ENCODE measurements at regions not wholly inside any gene's neighbourhood (a gene's known extent, or its start where the extent isn't known, plus 50 kb on each side); places are given as distances from the start of the nearest gene placed in this dataset.

DNA sequence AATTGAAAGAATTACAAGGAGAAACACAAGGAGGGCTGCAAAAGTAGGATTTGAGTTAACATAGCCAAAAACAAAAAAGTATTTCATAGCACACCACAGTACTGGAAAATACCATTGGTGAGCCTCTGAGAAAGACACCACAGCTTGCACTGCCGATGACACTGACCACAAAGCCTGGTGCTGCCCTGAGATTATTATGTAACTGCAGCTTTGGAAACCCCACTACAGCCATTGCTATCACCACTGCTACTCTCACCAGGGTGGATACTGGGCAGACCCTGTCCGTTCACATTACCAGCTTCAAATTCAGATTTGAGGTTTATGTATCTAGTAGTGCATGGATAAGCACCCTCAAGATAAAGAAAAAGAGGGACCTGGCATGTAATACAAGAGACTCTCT is 1246.7 kb upstream of the SORCS1 start:
- no peak for DNase-seq (ENCODE audit: low read depth in 3 of 3, low spot score in 2 of 3)

DNA sequence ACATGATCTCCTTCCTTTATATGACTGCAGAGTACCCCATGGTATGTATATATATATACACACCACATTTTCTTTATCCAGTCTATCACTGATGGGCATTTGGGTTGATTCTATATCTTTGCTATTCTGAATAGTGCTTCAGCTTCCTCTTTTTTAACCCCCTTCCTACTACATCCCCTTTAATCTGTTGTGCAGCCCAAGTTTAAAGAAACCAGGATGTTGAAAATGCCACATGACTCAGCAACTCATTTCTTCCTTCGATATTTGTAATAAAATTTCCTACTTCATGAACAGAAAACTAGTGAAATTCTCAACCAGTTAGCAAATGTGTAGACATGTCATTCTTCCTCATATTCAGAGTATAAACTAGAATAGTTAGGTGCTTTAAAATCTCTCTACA is 1245.7 kb upstream of the SORCS1 start:
- DNase-seq (ENCODE audit: low read depth in 3 of 3, low spot score in 2 of 3) = no peak

DNA sequence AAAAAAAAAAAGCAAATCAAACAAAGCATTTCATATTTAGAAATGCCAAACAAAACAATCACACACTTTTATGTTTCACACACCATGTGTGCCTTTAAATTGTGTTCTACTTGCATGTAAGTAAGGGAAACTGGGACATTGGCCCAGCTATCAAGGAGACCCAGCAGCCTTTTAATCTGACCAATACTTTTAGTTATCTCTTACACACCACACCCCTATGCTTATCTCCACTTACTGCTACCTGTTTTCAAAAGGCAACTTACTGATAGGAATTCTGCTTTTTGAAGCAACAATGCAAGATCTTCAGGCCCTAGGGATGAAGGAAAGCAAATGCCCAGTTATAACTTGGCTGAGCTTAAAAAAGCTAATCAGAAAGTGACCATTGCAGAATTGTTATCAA is 1244.8 kb upstream of the SORCS1 start:
- no peak for DNase-seq (ENCODE audit: low read depth in 3 of 3, low spot score in 2 of 3)

DNA sequence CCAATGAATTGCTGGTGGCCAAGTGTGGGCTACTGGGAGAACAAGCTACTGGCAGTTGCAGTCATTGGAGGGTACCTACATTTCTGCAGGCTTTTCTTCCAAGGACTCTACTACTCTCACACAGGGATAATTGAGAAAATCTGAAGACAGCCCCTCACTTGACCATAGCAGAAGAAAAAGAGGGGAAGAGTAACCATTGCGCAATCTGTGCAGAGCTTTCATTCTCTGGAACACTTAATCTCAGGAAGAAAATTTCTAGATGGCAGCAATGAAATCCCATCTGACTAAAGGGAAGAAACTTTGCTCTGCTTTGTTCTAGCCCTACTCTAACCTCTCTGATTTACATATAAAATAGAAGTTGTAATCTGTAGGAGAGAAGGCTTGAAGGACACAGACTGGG is 1239.6 kb upstream of the SORCS1 start:
- no peak for DNase-seq (ENCODE audit: low read depth in 3 of 3, low spot score in 2 of 3)

DNA sequence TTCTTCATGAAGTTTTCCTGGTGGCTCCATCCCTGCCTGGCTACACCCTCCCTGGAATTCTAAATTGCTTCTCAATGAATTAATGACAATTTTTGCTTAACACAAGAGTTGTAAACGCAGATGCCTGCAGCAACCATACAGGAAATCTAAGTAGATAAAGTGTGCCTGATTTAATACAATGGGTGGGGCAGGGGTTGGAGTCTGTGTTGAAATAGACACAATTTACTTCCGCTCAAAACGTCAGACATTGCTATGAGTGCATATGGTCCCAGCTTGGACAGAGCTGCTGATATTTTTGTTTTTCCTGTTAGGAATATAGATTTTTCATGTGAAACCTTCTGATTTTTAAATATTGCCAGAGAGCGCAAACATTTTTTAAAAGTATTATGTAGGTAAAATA is 1235.0 kb upstream of the SORCS1 start:
- no peak for DNase-seq (ENCODE audit: low read depth in 3 of 3, low spot score in 2 of 3)

DNA sequence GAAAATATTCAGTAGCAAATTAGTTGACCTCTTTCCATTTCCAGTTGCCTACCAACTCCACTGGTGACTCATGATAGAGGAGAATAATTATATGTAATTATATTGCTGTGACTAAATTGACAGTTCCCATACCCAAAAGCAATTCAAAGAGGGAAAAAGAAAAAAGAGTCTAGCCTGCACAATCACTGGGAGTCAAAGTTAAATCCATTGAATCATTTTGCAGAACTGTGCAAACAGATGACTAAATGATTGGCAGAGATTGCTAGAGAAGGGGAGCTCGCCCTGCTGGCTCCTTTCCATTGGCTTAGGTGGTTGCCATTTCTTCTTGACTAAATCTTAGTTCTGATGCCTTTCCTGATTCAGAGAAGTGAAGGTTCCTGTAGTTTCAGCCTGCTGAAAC is 1228.6 kb upstream of the SORCS1 start:
- no peak for DNase-seq (ENCODE audit: low read depth in 3 of 3, low spot score in 2 of 3)

DNA sequence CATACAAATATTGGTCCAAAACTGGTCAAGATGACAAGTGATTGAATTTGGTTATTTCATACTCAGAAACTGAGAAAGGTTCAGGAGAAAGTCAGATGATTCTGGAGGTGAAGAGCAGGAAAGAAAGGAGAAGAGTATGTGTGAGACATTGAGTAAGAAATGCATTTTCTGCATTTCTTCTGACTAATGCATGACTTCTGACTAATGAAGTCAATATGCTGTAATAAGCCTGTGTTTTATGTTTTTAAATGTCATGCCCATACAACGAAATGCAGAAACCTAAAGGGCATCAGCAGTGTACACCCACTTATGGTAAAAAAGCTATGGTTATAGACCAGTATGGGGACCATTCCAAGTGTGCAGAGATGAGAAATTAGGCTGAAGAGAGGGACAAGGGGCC is 1227.8 kb upstream of the SORCS1 start:
- DNase-seq (ENCODE audit: low read depth in 3 of 3, low spot score in 2 of 3) = no peak

DNA sequence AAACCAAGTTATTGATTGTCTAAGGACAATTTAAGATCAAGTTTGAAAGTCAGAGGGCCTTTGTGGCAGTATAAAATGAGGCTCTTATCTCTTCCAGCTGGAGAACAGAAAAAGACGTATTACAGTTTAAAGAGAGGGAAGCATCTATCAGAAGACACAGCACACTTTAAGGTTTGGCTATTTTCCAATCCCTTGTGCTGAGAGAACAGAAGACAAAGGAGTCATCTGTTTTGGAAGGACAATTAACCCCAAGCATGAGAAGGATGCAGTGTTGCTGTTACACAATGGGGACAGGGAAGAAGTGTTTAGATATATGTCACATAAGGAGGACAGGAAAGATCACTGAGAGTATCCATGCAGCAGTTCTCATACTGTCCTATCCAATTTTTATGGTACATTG is 1224.2 kb upstream of the SORCS1 start:
- DNase-seq (ENCODE audit: low read depth in 3 of 3, low spot score in 2 of 3) = no peak

DNA sequence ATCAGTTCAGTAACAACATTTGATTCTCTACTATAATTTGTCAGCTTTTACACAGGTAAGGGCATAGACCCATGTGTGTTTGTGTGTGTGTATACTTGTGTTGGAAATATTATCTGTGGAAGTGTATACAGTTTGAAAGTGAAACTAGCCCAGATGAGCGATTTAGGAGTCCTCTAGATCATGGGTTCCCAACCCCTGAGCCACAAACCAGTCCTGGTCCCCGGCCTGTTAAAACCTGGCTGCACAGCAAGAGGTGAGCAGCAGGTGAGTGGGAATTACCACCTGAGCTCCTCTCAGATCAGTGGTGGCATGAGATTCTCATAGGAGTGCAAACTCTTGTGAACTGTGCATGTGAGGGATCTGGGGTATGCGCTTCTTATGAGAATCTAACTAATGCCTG is 1221.5 kb upstream of the SORCS1 start:
- DNase-seq (ENCODE audit: low read depth in 3 of 3, low spot score in 2 of 3) = no peak

DNA sequence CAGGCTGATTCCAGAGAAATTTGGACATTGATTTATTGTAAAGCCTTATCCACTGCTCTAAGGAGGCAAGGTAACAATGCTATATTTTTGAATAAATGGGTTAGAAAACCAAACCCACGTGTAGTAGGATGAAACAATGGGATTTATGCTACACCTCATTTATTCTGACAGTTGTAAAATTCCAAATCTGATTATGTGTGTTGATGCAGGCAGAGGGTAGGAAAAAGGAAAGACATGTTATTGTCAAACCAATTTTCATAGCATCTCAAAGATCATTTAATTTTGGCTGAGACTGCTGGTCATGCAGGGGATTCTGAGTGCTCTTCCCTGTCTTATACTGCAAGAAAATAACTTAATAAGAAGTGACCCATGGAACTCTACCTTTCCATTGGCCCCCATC is 1219.9 kb upstream of the SORCS1 start:
- no peak for DNase-seq (ENCODE audit: low read depth in 3 of 3, low spot score in 2 of 3)

DNA sequence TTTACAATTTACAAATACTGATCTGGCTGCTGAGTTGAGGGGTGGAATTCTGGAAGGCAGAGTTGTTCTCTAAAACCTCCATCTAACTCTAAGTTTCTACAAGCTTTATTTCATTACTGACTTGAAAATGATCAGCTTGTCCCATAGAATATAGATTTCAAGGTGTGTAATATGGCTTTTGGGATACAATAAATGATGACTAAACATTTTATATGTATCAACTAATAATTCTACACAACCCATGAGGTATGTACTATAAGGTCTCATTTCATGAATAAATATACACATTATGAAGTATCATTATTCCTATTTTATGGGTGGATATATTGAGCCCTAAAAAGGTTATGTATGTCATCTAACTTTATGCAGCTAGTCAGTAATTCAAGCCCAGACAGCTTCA is 1214.3 kb upstream of the SORCS1 start:
- no peak for DNase-seq (ENCODE audit: low read depth in 3 of 3, low spot score in 2 of 3)

DNA sequence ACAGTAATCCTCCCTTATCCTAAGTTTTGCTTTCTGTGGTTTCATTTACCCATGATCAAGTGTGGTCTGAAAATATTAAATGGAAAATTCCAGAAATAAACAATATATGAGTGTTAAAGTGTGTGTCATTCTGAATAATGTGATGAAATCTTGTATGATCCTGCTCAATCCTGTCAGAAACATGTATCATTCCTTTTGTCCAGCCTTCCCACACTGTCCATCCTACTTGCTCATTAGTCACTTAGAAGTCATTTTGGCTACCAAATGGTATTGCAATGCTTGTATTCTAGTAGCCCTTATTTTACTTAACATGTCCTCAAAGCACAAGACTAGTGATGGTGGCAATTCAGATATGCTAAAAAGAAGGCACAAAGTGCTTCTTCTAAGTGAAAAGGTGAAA is 1211.2 kb upstream of the SORCS1 start:
- no peak for DNase-seq (ENCODE audit: low read depth in 3 of 3, low spot score in 2 of 3)

DNA sequence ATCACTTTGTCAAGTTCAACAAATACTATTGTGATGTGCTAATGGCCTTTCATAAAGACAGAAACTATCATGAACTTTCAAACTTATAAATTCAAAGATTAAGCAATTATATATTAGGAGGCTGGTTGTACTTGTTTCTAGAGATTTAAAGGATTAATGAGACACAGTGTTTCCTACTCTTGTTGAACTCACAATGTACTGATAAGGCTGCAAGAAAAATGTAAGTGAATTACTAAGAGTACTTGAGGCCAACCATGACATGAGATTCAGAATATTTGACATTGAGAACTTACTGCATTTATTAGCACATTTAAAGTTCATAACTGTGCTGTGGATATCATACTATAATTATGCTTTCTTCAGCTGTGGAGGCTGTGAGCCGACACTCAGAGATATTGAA is 1210.5 kb upstream of the SORCS1 start:
- no peak for DNase-seq (ENCODE audit: low read depth in 3 of 3, low spot score in 2 of 3)

DNA sequence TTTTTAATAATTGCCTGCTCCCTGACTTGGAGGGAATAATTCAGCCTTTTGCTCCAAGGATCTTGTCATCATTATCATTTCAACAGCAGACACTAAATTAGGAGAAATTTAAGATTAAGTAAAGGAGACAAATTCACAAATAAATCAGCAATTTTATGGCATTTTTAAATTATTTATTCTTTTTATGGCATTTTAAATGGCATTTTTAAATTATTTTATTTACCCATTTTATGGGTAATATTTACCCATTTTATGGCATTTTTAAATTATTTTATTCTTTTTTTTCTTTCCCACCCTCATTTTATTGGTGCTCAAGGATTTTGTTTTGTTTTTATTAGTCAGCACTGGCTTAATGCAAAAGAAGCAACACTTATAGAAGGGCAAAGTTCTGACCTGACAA is 1201.0 kb upstream of the SORCS1 start:
- DNase-seq (ENCODE audit: low read depth in 3 of 3, low spot score in 2 of 3) = no peak

DNA sequence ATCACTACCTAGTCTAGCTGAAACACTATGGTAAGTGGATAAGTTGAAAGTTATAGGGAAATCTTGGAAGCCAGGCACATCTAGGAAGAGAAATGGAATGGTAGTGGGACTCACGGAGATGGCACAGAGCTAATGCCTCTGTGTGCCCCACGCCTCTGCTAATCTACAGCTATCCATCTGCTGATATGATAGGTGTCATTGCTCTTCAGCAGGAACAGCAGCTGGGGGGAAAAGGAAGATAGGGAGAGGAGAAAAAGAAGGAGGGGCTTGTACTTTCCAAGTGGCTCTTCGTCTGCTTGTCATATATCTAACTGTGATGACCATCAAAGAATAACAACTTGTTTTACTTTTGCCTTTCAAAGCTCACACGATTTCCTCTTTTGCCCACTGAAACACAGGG is 1199.1 kb upstream of the SORCS1 start:
- no peak for DNase-seq (ENCODE audit: low read depth in 3 of 3, low spot score in 2 of 3)

DNA sequence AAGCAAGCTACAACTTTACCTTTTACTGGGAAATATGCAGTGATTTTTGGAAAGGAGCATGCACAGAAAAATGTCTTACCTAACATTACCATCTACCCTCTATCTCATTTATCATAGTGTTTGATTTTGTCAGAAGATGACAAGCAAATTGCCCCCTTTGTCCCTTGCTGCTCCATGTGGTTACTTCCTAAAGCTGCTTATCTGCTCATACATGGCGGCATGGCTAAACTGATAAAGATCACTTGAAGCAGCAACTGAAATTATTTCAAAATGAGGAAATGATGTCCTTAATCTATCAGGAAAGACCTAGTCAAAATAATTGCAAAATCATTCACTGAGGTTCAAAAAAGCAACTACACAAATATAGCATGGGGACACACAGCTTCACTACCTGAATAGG is 1198.5 kb upstream of the SORCS1 start:
- no peak for DNase-seq (ENCODE audit: low read depth in 3 of 3, low spot score in 2 of 3)

DNA sequence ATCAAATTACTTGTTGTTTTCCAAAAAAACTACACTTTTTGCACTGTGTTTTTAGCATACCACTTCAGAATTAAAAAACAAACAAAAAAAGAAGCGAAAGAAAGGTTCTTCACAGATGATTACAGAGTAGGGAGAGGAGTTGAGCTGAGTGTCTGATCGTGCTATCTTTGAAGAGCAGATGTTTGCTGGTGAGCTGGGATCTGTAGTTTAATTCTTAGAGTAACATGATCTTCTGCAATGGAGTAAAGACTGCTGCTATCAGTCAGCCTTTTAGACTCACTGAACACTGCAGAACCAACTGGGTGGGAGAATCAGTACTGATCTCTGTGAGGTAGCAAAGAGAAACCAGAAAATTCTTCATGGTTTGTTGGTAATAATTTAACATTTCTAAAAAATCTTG is 1197.8 kb upstream of the SORCS1 start:
- DNase-seq (ENCODE audit: low read depth in 3 of 3, low spot score in 2 of 3) = no peak

DNA sequence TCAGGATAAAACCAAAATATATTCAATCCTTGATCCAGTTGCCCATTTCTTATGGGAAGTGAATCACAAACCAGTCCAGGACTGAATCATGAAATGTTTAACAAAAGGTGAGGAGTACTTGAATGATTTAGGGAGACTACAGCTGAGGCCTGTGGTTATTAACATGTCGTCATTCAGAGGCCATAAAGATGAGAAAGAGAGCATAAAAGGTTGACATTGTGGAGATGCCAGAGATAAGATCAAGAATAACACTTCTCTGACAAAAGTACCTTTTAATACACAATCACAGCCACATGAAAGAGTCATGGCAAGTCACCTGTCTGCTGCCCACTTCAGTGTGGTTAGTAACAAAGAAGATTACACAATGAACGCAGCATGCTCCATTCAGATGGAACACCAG is 1195.7 kb upstream of the SORCS1 start:
- DNase-seq (ENCODE audit: low read depth in 3 of 3, low spot score in 2 of 3) = no peak

DNA sequence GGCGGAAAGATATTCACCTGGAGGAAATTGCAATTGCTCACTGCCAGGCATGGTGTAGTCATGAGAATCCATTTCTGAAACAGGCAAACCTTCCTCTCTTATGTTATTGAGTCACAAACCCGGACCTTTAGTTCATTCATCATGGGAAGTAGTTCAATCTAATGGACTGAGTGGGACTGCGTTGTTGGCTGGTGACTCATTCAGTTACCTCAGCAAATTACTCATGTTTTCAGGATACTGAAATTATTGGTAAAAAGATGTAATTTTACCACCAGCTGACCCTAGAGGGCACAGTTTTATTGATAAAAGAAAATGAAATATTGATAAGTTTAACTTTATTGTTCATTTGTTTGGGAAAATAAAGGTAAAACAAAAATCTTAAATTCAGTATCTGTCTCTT is 1194.4 kb upstream of the SORCS1 start:
- DNase-seq (ENCODE audit: low read depth in 3 of 3, low spot score in 2 of 3) = no peak

DNA sequence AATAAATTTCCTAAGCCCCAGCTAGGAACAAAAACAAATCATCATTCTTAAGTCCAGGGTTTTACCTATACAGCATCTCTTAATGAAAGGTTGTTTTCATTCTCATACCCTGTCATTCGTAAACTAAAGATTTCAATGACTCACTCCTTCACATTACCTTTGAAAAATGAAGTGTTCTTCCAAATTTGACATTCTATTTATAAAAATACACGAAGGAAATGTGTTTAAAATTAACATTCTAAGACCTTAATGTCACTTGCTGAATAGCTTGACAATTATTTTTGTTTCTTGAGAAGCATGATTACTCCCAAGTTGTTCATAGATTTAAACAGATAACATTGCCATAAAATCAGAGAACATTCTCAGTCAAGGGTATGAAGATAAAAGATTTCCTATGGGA is 1188.3 kb upstream of the SORCS1 start:
- no peak for DNase-seq (ENCODE audit: low read depth in 3 of 3, low spot score in 2 of 3)

DNA sequence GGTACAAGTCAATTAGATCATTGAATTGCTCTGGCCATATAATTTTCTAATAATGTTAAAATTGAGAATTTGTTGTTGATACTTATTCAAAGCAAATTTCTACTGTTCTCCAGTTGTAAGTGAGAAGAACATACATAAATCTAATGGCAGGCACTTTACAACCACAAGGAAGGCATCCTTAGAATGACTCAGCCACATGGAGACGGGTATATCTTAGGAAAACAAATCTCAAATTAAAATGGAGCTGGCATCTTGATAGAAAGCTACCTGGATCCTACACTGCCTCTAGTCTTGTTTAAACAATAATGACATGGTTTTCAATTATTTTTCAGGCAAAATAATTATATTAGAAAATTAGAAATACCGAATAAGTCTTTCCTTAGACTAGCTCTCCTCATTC is 1183.7 kb upstream of the SORCS1 start:
- no peak for DNase-seq (ENCODE audit: low read depth in 3 of 3, low spot score in 2 of 3)

DNA sequence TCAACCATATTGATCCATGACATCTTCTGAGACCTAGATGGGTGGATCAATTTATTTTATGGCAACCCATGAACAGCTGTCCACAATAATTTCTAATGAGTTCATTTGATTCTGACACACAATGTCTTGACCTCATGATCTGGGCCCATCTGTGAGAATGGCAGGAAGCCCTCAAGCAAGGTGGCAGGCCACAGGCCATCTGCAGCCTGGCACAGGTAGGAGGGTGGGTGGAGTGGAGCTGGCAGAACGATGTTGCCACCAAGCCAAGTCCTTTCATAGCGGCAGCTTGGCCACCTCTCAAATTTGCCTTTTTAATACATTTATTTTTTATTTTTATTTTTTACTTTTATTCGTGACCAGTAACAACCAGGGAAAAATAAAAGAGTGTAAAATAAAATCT is 1181.6 kb upstream of the SORCS1 start:
- DNase-seq (ENCODE audit: low read depth in 3 of 3, low spot score in 2 of 3) = no peak

DNA sequence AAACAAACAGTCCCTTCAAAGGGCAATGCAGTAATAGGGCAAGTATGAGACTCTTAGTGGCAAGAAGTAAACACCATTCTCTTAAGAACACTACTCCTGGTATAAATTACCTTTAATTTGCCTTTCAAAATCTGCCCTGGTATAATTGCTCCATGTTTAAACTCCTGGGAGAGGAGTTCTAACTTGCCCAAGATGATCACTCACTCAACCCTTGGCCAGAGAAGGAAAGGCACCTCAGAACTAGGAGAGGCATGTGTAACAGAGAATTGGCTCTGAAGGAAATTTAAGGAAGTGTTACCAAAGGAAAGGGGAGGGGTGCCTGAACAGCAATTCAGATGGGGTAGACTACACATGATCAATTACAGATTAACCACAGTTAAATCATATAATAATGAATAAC is 1173.6 kb upstream of the SORCS1 start:
- DNase-seq (ENCODE audit: low read depth in 3 of 3, low spot score in 2 of 3) = no peak

DNA sequence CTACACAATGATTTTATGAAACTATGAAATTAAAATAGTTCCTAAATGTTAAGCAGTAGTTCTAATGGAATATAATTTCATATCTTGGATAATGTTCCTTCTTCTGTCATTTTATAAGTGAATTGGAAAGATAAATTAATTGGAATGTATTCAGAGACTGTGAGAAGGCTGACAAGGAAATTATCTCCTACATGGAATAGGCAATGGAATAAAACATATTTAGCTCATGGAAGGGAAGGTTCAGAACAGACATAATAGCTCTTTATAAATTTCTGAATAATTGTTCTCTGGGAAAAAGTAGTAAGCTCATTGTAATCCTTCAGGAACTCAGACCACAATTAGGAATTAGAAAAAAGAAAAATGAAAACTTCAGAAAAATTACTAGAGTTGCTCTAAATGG is 1172.3 kb upstream of the SORCS1 start:
- no peak for DNase-seq (ENCODE audit: low read depth in 3 of 3, low spot score in 2 of 3)

All from right renal cortex interstitium (tissue), 3 donors.